Stimulated activated CD8-positive, alpha-beta memory T cell treated with anti-CD3 and anti-CD28 coated beads, Interleukin-15, amount 100 ng/mL, for 48 hours (primary cell): ENCODE measurements at regions not wholly inside any gene's neighbourhood (a gene's known extent, or its start where the extent isn't known, plus 50 kb on each side); places are given as distances from the start of the nearest gene placed in this dataset.

Experiments
- DNase-seq, 2 donors: peaks; one replicate each; pipeline ENCODE4 v3.0.0-alpha.2; 2020; ENCODE audit warnings: low read depth in 2 of 2

- DNase-seq, result no peak
Observed at GRCh38 chr10:118181021-118181420, 134.3 kb upstream of the RAB11FIP2 start.

DNA sequence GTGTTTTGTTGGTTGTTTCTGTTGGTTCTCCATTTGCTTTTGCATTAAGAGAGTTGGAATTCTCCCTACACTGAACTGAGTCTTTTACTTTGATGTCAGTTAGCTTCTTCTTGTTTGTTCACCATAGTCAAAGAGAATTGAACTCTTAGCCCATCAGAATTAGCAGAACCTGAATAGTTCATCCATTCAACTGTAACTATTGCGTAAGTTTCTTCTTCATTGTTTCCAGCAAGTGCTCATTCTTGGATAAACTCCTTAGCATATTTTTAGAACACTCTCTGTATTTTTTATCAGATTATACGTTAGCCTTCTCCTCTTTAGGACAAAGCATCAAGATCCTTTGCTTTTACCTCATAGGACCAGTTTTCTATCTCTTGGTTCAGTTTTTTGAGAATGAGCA is 128.4 kb upstream of the RAB11FIP2 start:
- no peak for DNase-seq

DNA sequence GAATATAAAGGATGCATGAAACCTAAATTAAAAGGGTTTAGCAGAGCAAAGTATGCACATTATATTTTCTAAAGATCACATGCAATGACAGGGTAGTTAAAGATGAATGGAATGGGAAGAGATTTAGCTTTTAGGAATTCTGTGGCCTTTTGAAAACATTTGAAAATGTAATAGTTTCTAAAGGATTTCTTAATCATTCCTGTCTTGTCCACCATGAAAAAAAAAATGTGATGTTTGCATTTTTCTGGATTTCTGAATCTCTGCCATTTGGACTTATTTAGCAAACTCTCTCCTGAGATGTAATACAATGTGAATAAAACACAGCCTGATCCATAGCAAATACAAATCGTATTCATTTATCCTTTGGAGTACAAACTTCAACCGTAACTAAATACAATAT is 126.6 kb upstream of the RAB11FIP2 start:
- no peak for DNase-seq

DNA sequence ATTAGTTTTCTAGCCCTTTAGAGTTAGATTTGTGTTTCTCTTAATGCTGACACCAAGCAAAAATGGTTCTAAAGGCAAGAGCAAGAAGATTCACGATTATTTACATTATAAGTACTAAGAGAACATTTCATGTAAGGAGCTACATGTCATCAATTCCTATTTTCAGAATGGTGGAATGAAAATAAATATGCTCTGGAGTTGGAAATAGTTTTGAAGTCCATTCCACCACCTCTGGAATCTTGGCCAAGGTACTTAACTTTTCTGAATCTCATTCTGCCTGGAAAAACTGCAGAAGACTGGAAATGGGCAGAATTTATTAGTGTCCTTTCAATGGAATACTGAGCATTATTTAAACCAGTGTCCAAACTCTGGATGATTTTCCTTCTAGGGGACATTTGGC is 125.1 kb upstream of the RAB11FIP2 start:
- DNase-seq, result no peak

GRCh38 chr10:118167056-118167700 is 120.4 kb upstream of the RAB11FIP2 start:
- DNase-seq, result no peak

DNA sequence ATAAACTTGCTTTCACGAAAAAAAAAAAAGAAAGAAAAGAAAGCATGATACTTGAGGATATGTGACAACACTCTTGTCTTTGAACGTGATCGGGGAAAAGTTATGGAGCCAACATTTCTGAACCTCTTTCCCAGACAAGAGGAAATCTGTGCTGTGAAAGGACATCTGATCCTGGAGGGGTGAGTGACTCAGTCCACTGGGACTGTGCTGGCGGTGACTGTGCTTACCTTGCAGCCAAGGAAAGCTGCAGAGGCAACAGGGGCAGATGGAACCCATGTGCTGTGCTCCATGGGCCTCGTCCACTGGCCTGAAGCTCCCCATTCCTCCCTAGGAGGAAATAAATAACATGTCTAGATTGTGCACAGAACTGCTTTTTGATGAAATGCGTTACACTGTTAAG is 116.5 kb upstream of the RAB11FIP2 start:
- DNase-seq, result no peak

DNA sequence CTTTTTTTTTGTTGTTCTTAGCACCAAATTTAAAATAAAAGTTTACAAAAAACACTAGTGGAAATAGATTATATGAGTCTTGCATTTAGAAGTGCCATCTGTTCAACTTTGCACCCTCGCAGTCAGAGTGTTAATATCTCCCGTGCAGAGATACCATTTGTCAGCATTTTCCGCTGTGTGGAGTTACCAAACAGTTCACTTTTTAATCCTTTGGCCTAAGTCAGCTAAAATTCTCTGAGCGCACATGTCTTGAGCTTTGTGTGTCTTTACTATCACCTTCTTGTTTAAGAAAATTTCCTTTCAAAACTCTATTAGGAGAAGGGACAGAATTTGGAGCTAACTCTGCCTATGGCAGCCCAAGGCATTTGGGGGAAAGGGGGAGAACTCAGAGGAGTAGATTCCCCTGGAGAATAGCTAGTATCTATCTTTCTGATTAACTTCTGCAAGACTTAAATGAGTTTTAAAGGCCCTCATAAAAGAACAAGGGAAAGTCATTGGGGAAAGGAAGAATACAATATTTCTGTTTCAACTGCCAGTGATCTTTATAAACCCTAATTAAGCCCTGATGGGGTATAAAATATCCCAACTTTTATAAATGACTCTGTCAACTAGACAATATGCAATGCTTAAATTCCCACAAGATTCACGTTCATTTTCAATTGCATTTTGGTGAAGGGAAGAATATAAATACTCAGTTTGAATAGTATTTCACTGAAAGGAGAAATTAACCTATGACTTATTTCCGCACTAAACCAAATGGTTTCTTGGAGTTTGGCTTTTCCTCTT is 114.9 kb upstream of the RAB11FIP2 start:
- DNase-seq, result no peak

DNA sequence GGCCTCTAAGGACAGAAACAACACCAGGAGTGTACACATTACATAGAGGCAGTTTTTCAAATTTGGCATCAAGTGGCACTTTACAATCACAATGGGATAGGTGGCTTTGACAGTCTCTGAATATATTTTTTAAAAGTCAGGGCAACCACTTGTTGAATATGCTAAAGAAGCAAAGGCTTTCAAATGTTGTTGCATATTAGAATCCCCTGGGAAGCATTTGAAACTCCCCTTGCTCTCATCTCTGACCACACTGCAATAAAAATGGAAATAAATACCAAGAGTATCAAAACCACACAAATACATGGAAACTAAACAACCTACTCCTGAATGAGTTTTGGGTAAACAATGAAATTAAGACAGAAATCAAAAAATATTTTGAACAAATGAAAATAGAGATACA is 106.5 kb upstream of the RAB11FIP2 start:
- DNase-seq, result no peak

DNA sequence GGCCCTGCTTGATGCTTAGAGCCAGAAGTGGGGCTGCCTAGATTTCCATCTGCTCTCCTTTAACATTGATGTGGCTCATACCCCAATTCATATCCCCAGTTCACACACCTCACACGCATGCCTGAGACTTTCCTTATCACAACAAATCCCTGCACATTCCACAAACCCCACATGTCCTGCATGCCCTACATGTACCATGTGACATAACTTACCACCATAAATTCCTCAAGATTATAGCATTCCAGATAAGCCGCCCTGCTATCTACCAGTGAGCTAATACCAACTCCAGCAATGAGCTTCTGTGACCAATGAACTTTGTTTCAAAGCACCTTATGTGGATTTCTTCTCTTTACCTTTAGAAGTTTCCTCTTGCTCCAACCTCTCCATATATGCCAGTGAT is 104.7 kb upstream of the RAB11FIP2 start:
- no peak for DNase-seq

- no peak for DNase-seq
Observed at GRCh38 chr10:118148247-118148646, 101.5 kb upstream of the RAB11FIP2 start.

DNA sequence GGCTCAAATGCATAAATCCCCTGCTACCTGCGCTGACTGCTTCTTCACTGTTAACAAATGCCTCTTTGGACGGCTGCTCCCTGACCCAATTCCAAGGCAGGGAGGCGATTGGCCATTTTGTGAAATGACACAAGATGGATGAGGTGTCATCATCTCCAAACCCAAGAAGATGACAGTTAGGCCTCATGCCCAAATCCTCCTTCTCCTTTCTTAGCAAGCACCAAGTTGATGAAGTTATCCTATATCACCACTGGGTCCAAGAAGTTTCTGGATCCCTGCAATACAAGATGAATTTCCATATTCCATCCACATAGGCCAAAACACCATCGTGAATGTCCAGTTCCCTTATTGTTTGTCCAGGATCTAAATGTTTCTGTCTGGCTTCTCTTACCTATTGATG is 98.5 kb upstream of the RAB11FIP2 start:
- DNase-seq, result no peak

- no peak for DNase-seq
Observed at GRCh38 chr10:118141471-118141870, 94.7 kb upstream of the RAB11FIP2 start.

GRCh38 chr10:118139321-118139720 is 92.6 kb upstream of the RAB11FIP2 start:
- no peak for DNase-seq

GRCh38 chr10:118128675-118129074 is 81.9 kb upstream of the RAB11FIP2 start:
- DNase-seq, result no peak

- DNase-seq, result no peak
Observed at GRCh38 chr10:118118716-118119115, 72.0 kb upstream of the RAB11FIP2 start.

DNA sequence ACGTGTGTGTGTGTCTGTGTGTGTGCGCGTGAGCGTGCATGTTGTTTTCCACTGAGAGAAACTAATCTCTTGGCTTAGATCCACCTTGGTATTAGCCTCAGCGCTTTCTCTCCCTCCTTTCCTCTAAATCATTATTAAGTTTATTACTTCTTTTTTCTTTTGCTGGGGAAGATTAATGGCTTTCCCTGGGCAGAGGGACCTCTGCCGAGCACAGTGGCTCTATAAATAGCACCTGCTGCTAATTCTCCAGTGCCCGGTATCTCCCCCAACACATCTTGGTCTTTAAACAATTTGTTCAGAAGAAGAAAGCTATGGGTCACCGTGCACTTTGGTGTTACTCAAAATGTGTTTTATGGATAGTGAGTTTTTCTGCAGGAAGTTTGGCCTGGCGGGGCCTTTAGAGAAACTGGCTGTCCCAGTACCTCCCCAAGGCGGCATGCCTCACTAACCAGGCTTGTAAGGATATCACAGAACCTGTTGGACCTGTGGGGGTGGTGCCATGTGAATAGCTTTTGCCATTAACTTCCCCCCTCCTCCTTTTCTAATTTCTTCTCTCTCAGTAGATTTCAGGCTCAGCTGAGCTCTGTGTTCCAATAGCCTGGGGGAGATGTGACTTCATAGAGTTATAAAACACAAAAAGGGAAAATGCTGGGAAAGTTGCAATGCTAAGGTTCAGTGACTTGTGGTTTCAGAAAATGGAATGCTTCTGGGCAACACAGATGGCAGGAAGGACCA is 70.1 kb upstream of the RAB11FIP2 start:
- no peak for DNase-seq

DNA sequence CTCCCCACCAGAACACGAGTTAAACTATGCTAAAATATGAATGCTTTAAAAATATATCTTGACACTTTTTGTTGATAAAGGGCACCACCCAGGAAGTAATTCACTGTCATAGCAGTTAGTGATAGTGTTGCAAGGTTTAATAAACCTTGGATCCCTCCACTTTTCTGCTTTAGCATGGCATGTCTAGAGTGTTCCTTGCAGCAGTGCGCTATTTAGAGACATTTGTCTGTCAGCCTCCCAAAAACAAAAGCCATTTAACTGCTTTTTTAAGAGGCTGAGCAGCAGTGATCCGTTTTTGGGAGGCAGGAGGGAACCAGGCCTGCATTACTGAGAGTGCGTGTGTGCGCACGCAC is 69.6 kb upstream of the RAB11FIP2 start:
- DNase-seq, result no peak

DNA sequence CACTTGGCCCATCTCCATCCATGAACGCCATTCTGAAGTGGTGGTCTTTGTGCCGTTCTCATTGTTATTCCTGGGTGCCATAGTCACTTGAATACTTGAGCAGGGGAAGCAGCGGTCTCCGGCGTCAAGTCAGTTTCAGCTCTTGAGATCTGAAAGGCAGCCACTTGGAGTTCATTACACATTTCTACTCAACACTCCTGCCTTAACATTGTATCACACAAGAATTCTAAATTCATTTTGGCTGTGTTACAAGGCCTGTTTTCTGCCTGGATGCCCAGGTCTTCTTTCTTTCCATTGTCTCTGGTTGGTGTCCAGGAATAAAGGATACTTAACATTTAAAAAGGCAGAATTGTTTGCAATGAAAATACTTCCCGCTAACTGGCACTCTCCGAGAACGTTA is 69.0 kb upstream of the RAB11FIP2 start:
- no peak for DNase-seq

- no peak for DNase-seq
Observed at GRCh38 chr10:118114992-118115391, 68.3 kb upstream of the RAB11FIP2 start.

- DNase-seq, result no peak
Observed at GRCh38 chr10:118112543-118113125, 65.9 kb upstream of the RAB11FIP2 start.

DNA sequence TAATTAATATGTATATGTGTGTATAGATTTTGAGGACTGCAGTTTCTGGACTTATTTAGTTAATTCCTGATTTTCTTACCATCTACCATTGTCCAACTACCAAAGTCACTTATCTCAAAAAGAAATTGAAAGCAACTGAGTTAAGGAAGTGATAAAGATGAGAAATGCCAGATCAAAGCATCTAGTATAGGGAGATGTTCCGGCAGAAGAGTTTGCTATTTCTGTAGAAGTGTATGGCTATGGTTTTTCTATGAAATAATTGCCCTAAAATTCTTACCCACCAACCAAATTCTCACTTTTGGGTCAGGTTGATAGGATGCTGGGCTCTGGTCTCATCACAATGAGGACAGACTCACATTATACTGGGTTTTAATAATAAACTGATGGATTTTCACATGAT is 64.0 kb upstream of the RAB11FIP2 start:
- DNase-seq, result no peak

- no peak for DNase-seq
Observed at GRCh38 chr10:118108194-118109026, 61.7 kb upstream of the RAB11FIP2 start.
